CD4-positive, alpha-beta T cell treated with Interleukin-12 subunit alpha and Interleukin-12 subunit beta, for 1 hour (primary cell): ENCODE measurements at regions not wholly inside any gene's neighbourhood (a gene's known extent, or its start where the extent isn't known, plus 50 kb on each side); places are given as distances from the start of the nearest gene placed in this dataset.

ENCODE experiments used
- DNase-seq: peaks from one replicate; pipeline ENCODE4 v3.0.0-alpha.2; 2020

DNA sequence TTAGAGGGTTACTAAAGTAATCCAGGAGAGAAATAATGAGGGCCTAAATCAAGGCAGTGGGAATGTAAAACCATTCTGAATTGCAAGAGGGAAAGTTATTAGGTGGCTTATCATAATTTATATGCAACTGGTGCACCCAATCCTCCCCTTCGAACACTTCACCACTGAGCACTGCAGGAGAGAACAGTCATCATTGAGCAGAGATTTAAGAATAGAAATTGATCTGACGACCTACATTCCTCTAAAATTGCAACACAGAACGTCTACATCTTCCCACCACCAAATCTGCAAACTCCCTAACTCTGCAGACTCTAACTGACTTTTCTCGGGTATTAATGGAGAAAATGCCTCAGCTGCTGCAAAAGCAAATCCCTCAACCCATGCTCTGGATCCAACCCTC lies 138.5 kb upstream of the CDH20 start:
- DNase-seq: no peak

DNA sequence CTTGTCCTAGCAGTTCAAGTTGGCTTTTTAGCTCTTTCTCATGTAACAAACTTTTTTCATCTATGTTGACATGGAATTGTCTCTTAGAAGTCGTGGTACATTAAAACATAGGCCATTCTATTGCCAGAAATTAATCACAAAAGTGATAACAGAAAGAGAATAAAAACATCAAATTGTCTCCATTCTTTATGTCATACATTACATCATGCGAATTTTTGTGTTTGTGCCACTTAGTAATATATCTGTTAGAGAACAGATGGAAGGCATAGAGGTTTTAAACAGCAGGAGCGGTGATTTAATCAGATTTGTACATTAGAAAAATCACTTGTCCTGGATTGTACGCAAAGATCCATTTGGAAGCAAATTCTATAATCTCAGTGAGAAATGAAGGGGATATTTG lies 136.5 kb upstream of the CDH20 start:
- no peak for DNase-seq

DNA sequence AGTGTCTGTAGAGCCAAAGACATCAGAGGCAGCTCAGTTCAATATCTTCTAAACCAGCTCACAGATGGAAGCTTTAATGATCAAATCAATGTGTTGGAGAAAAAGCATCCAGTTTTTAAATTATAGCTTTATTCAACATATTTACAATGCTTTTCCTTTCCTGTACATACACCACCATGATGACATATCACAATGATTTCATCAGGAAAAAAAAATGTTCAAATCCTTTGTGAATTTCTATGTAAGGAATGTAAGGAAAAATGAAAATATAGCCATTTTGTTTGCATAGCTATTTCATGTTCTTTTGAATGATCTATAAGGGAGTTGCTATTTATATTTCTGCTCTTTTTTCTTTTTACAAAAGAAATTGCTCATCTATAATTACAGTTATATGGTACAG lies 134.7 kb upstream of the CDH20 start:
- no peak for DNase-seq

DNA sequence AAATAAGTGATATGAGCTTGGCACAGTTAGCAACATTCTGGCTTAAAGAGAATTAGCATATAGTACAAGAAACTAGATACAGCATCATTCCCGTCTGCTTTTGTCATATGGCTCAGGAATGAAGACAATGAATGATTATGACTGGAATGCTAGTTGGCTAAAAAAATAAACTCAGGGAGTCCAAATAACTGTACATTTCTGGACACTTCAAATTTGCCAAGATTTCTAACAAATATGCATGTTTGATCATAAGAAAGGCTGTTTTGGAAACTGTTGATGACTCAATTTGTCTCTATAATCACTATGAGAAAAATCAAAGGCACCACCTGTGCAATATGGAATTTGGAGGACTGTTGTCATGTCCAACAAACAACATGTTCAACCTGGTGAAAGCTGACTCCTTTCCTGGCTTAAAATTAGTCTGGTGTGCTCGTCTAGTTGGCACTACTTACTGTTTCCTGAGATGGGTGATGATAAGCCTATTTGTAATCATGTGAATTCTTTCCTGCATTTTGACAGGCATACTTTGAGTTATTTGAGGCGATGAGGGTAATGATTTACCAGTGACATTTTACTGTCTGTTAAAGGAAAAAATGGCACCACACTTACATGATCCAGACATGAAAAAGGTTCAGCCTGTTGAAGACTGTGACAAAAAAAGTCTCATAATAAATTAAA lies 133.9 kb upstream of the CDH20 start:
- no peak for DNase-seq

DNA sequence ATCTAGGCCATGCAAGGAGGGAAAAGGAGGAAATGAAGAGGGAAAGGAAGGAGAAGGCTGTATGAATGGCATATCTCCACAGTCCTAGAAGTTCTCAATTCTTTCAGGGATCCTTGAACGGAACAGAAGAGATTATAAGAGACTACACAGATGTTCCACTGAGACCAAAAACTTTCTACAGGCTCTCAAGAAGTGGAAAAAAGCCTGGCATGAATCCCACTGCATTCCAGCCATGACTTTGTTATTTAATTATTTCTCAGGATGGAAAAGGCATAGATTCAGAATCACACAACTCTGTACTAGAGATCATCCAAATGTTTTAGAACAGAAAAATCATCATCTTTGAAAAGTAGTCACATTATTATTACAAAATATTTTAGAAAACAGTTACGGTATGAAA lies 131.7 kb upstream of the CDH20 start:
- no peak for DNase-seq

DNA sequence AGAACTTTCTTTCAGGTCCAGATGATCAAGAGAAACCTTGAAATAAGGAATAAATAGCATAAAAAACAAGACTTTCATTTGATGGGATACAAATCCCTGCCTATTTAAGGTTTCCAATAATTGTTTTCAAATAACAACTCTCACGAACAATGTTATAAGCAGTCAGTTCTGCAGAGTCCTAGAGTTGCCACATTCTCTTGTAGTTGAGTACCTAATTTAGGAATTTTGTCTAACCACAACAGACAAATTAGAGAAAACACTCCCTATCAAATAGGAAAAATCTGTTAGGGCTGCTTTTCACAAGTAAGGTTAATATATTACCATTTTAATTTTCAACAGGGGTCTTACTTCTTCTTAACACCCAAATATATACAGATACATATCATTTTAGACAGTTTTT lies 130.1 kb upstream of the CDH20 start:
- no peak for DNase-seq

DNA sequence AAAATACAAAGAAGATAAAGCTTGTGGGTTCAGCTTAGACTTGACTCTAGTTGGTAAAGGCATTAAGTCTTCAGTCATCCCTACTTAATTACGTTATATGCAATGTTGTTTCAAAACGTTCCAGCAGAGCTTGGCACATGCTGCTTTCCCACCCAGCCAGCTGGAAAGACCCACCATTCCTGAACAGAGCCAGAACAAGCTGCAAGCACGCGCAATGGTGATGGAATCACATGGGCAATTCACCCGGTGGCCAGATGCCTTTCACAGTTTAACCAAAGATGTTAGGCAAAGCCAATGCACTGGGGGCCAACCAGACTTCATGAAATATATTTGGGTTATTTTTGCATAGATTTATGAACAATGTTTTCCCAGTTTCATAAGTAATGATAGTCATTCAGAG lies 123.4 kb upstream of the CDH20 start:
- no peak for DNase-seq

DNA sequence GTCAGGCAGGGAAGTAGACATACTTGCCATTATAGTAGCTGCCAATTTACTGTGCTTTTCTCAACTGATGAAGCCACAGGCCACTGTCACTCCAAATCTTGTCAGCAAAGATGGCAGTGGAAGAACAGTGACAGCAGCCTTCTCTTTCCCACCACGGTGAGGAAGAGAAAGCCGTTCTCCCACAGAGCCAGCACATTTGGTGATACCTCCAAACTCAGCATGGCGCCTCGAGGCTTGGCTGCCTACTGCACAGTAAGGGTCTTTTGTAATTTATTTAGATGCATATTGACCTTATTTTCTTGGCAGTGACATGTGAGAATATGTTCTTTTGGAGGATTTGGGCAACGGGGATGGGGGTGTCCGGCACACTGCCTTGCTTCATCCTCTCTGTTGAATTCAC lies 117.2 kb upstream of the CDH20 start:
- no peak for DNase-seq

DNA sequence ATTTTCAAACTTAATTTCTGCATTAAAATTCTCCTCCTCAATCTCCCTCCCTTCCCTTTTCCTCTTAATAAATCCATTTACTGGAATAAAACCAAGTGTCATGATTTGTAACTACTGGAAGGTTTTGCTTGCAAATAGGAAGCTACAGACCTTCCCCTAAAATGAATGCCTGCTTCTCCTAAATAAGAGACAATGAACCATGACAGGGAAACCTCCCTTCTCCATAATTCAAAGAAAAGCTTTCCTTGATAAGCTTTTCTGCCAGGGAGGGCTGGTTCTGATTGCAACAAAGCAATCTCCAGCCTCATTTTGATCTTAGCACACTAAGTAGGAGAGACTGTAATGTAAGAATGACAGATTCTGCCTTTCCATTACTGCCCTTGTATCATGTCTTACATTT lies 111.0 kb upstream of the CDH20 start:
- DNase-seq: no peak

DNA sequence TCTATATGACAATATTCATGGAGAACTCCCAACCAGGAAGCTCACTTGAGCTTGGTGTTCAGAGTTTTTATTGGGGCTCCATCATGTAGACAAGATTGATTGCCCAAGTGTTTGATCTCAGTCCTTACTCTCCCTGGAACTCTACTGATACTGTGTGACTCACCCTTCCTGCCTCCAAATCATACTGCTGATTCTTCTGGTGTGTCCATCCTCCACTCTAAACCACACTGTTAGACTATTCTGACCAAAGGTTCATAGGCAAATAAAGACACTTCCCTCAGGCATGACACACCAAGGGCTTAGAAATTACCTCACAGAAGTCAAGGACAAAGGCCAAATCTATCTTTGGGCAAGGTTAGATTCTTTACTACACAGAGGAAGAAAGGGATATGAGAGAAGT lies 107.9 kb upstream of the CDH20 start:
- DNase-seq: no peak

DNA sequence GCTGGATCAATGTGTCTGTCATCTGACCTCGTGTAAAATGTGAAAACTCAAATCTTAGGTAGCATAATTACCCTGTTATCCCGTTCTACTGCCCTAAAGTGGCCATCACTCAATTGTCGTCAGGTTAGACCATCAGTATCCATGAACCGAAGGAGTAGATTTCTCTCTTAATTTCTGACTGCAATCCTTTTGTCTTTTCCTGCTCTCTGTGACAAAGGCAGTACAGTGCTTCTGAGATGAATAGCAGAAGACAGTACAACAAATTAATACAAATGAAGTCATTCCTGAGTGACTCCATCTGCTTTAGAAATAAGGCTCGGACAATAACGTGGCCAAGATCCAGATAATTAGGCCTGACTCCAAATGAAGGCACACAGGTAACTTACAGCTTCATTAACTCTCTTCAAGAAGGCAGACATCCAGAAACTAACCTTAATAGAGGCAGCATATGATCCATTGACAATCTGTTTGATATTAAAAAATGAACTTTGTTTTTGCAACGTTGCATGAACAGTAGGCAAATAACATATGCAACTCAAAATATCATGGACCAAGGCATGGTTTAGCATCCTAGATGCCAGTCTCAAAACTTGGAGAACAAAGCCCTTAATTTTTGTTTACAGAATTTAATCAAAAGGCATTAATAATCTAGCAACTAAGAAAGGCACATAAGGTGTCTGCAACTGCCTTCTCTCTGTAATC lies 96.7 kb upstream of the CDH20 start:
- DNase-seq: no peak

DNA sequence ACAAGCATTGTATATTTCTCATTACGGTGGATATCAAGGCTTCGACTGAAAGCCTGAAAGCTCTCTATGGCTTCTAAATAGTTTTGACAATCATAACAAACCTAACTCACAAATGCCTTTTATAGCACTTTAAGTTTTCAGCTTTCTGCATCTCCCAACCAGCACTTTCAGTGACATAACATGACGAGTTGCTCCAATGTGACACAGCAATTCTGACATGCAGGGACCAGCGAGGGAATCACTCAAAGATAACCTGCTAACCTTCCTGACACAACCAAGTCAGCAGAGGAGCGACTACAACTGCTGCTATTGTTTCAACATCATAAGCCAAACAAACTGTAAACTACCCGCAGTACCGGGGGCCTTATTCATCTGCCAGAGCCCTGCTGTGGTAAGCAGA lies 95.7 kb upstream of the CDH20 start:
- DNase-seq: no peak

DNA sequence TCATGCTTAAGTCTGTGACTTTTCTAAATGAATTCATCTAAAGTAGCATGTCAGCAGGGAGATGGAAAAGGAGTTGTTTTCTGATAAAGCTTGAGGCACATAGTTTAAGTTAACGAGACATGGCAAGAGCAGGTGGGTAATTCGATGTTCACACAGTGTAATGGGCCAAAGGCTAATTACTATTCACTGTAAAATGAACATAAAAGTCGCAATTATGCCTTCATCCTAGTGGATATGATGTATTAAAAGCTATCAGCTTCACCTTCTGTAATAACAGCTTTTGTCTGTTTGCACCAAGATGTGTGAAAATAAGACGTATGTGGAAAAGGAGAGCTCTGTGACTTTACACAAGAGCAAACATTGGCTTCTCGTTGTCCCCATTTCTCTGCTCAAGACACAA lies 94.2 kb upstream of the CDH20 start:
- DNase-seq: no peak

DNA sequence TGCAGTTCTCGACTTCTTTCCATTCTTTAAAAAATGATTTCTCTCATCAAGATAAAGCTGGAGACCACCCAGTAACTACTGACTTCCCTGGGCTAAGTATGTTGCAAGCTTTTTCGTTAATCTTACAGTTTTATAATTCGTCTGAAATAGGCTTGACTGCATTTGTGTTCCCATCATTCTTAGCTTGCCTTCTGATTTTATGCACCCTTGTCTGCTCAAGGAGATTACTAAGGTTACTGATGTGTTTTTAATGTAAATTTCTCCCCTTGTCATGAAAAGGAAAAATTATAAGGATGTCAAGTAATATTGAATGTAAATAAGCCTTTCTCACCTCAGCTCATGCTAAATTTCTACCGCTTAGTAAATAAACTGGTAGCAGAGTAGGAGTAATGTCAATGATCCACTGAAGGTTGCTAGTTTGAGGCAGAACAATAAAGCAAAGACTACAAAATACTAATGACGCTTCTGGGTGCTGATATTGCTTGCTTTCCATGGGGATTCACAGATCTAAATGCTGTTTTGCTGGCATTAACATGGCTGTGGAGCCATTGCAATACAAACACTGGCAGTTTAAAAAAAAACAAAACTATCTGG lies 91.9 kb upstream of the CDH20 start:
- no peak for DNase-seq

DNA sequence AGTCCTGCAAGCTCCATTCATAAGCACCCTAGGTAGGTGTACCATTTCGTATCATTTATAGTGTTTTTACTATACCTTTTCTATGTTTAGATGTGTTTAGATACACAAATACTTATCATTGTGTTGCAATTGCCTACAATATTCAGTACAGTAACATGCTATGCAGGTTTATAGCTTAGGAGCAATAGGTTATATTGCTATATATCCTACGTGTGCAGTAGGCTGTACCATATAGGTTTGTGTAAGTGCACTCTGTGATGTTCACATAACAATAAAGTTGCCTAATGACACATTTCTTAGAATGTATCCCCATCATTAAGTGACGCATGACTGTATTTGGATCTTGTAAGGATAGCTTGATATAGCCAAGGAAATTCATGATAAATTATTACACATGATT lies 88.6 kb upstream of the CDH20 start:
- DNase-seq: no peak

DNA sequence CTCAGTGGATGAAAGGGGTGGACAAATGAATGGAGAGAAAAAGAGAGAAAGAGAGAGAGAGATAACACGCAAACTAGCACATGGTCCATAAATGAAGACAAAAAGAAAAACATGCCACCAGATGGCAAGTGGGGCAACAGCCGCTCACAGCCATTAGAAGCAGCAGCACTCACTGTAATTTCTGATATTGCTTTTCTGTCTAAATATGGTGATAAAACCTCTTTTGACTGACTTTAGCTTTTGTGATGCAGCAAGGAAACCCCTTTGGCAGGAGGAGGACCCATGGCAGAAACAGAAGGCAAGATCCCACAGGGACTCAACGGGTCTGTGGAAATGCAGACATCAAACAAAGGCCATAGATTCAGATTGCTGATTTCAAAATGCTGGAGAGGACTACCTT lies 88.0 kb upstream of the CDH20 start:
- no peak for DNase-seq

DNA sequence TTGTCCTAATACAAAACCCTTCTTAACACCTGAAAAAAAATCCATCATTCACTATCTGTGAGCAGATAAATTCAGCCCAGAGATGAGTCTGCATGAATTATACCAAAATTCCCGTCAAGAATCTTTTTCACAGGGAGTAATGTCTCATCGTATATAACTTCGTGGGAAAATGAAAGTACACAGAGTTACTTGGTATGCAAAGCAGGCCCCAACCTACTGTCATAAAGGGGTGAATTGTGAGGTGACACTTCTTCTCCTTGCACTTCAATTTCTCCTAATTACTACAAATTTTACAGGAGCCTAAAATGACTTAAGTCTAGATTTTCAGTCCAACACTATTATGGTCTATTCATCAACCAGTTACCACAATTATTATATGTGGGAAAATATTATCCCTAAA lies 84.6 kb upstream of the CDH20 start:
- DNase-seq: no peak

DNA sequence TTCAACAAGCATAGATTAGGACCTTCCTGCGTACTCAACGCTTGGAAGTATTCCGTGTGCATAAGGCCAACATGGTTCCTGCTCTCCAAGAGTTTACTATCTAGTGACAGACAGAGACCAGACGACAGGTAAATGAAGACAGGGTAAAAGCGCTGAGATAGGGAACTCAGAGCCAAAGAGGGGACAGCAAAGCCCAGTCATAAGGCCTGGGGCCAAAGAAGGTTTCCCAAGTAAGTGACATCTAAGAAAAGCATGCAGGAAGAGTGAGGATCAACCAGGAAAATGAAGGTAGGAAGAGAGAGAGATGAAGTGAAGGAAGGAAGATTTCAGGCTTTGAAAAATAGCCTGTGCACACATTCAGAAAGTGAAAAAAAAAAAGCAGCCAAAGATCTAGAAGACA lies 76.9 kb upstream of the CDH20 start:
- no peak for DNase-seq

DNA sequence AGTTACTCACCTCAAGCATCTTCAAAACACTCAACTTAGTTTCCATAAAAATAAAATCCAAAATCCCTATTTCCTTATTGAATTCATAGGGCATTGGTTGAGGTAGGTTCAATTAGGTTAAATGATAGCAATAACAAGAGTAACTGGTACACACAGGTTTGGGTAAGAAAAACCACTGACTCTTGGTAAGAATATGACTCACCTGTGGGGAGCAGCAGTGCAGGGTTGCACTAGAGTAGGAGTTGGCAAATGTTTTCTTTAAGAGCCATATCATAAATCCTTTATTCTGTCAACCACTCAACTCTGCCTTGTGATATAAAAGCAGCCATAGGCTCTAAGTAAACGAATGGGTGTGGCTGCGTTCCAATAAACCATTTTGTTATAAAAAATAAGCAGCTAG lies 71.4 kb upstream of the CDH20 start:
- no peak for DNase-seq

DNA sequence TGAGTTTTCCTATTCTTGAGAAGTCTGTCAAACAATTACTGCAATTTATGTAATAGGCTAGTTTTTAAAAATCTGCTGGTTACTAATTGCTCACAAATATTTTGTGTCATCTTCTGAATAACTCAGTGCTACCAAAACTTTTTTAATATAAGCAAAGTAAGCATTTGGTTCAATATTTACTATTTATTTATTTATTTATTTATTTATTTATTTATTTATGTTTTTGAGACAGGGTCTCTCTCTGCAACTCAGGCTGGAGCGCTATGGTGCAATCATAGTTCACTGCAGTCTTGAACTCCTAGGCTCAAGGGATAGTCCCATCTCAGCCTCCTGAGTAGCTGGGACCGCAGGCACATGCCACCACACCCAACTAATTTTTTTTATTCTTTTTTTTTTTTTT lies 60.4 kb upstream of the CDH20 start:
- DNase-seq: no peak

DNA sequence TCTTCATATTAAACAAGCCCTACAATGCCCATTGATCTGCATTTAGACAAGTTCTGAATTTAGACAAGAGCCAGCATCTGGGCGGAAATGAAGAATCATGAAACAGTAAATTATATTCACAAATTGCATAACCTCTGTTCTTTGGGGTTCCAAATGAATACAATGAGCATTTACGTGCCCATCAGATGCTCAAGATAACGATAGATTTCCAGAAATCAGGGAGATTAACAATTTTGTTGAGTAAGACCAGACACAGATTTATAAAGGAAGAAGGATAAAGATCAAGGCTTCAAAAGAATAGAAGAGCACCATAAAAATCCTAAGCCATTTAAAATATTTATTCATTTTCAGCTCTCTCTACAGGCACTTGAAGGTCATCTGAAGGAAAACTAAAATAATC lies 59.7 kb upstream of the CDH20 start:
- no peak for DNase-seq

DNA sequence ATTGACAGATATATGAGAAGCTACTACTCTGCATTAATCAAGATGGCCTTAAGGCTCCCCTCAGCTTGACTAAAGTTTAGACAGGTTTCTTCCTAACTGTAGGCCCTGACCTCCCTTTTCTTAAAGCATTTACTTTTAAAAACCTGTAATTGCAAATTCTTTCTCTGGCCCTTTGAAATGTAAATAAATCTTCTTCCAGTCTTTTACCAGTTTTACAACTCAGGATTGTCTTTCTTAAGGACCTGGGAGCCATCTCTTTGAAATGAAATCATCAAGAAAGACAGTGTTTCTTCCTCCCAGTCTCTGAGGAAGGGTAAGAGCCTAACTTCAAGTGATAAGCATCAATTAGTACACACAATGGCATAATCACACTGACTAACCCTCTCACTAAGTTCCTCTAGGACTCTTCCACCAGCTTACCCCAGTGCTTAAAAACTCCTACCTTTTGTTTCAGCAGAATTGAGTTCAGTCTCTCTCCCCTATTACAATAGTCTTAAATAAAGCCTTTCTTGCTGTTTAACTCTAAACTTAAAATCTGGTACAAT lies 58.7 kb upstream of the CDH20 start:
- no peak for DNase-seq

DNA sequence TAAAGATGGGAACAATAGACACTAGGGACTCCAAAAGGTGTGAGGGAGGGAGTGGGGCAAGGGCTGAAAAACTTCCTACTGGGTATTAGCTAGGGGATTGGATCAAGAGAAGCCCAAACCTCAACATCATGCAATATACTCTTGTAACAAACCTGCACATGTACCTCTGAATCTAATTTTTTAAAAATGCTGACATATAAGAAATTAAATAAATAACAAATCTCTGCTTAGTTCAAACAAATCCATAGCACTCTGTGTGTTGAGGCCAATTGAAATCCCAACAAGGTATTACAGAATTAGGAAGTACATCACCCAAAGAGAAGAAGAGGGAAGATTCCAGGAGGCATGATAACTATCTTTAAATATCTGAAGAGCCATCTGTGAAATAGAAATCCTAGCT lies 55.4 kb upstream of the CDH20 start:
- DNase-seq: no peak

DNA sequence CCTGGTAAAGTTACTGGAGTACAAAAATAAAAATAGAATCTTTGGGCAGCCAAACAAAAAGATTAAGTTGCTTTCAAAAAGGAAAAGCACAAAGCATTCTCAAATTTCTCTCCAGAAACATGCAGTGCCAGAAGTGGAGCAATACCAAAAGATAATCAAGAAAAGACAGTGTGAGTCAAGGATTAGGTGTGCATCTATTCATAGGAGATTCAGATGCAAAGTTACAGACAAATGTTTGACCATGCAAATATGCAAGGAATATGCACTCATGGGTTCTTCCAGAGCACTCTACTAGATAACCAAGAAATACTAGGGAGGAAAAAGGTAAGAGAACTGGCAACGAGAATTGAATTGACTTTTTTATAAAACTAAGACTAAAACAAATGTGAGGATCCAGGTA lies 51.8 kb upstream of the CDH20 start:
- no peak for DNase-seq

DNA sequence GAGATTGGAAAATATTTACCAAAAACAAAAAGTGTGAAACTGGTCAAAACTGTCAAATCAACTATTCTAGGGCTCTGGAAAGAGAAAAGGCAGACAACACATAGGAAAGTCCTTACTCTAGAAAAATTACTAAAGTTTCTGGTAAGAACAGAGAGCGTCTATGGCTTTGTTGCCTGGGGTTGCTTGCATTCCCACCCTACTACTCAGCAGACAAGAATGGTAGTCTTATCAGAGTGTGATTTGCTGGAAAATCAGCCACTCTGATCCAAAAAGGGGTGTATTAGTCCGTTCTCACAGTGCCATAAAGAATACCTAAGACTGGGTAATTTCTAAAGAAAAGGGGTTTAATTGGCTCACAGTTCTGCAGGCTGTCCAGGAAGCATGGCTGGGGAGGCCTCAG lies 50.3 kb upstream of the CDH20 start:
- no peak for DNase-seq
